AG04450 (cell line): ENCODE measurements at regions not wholly inside any gene's neighbourhood (a gene's known extent, or its start where the extent isn't known, plus 50 kb on each side); places are given as distances from the start of the nearest gene placed in this dataset.
A peak's percentile ranks its signal among the peaks of the same experiment; 100 is the strongest.
"Not testable (repeated sequence)": the region's sequence is repeated elsewhere in the genome, so short reads cannot be mapped to it uniquely, and the experiment has no call there.

Experiments used
- CTCF ChIA-PET: fragments of 300-600, 350-600 bp; formaldehyde crosslinking; extraction: SDS; loops from one replicate; lab custom pipeline; 2022; ENCODE audit warnings: antibody characterized with exemption, inconsistent platforms; lab: Charles Lee
- POLR2A ChIA-PET: fragments of 350-600 bp; formaldehyde crosslinking; extraction: SDS; loops from one replicate; lab custom pipeline; 2021; ENCODE audit warnings: antibody characterized with exemption, inconsistent platforms; lab: Yijun Ruan, JAX
- DNase-seq: peaks from one replicate; pipeline ENCODE4 v3.0.0-alpha.2; 2011; ENCODE audit warnings: low read depth, low spot score
- H3K27ac ChIP-seq: one replicate; pipeline ENCODE4 v1.5.1; 2012; ENCODE audit warnings: low read depth, low read length, control low read depth
- H3K27me3 ChIP-seq: one replicate; pipeline ENCODE4 v1.6.0; 2012; ENCODE audit warnings: low read length; ENCODE audit not compliant: control insufficient read depth, insufficient read depth
- H3K4me3 ChIP-seq: 2 replicates; pipeline ENCODE4 v1.5.1; 2011; ENCODE audit warnings: mild to moderate bottlenecking, low read depth, low read length, control low read depth
- H3K9me3 ChIP-seq: 2 replicates; pipeline ENCODE4 v1.5.1; 2012; ENCODE audit warnings: low read length; ENCODE audit not compliant: control insufficient read depth, insufficient read depth
- TF ChIP-seq, protein P1 (sequence below): IDR thresholded peaks from 2 replicates; pipeline ENCODE4 v1.5.1; 2011; ENCODE audit warnings: low read depth, low read length, control low read depth, inconsistent platforms

DNA sequence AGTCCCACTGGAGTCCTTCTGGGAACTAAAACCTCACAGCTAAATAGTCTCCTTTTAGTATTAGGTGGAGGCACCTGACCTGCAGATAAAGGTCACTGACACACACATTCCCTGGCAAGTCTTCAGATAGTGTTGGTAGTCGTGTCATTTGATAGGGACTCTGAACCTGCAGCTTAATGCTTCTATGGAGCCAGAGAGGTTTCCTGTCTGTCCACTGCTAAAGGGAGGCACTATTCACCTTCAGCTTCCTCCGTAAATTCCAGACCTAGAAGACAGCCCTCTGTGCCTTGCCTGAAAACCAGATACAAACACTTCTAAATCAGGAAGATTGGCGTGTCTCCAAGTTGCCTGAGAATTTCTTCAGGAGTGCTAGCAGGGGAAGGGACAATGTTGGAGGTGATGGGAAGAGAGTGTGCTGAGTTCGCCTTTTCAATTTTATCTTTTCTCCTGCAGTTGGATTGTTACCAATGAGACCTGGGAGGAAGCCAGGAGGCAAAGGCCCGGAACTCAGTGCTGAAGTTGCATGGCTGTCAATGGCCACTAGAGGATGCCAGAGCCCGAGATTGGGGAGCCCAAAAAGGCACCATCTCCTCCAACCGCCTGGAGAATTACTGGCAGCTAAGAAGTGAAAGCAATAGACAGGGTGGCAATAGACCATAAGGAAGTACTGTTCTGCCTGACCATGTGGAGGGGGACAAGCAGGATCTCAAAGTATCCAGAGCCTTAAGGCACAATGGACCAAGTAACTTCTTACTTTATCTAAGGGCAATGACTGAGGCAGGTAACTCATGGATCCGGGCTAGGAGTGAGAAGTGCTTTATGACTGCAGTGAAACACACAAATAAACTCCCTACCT, 81.6 kb upstream of the SCAF11 start:
- no peaks in the 10 kb centered on the region for H3K9me3 ChIP-seq
- ChIA-PET POLR2A (no interaction called here), CTCF (interaction anchor here (0.5 to 2.5 kb wide), 17 partner anchors 9 to 948 kb away, joined by 3 to 10 read pairs (median 3); no protein-coding TSS in a partner anchor)
- no peak overlapping the region for H3K4me3 ChIP-seq
- TF ChIP-seq, protein P1, sequence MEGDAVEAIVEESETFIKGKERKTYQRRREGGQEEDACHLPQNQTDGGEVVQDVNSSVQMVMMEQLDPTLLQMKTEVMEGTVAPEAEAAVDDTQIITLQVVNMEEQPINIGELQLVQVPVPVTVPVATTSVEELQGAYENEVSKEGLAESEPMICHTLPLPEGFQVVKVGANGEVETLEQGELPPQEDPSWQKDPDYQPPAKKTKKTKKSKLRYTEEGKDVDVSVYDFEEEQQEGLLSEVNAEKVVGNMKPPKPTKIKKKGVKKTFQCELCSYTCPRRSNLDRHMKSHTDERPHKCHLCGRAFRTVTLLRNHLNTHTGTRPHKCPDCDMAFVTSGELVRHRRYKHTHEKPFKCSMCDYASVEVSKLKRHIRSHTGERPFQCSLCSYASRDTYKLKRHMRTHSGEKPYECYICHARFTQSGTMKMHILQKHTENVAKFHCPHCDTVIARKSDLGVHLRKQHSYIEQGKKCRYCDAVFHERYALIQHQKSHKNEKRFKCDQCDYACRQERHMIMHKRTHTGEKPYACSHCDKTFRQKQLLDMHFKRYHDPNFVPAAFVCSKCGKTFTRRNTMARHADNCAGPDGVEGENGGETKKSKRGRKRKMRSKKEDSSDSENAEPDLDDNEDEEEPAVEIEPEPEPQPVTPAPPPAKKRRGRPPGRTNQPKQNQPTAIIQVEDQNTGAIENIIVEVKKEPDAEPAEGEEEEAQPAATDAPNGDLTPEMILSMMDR = peak; percentile 100
- H3K27ac ChIP-seq = no peak overlapping the region
- H3K27me3 ChIP-seq = no peaks in the 10 kb centered on the region
- DNase-seq = peak; percentile 30

DNA sequence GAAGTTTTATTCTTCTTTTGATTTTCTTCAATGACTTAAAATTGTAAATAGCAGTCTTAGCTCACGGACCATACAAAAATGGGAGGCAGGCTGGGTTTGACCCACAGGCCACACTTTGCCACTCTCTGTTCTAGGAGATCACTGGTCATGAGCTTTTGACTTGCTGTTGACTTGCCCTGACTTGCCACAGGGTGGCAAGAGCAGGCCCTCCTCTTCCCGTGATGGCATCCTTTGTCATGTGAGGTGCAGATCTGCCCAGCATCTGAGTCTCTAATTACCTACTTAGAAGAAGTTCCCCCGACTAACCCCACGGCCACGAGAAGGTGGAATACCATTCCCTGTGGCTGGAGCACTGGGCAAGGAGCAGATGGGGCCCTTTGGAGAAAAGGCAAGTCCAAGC, 81.0 kb upstream of the SCAF11 start:
- Histone ChIP-seq H3K27me3 (no peaks in the 10 kb centered on the region), H3K4me3 (no peak overlapping the region), H3K9me3 (no peaks in the 10 kb centered on the region), H3K27ac (no peak overlapping the region)
- TF ChIP-seq, protein P1 = no peak
- no peak for DNase-seq
- POLR2A ChIA-PET = no interaction called here
- CTCF ChIA-PET = interaction anchor here (0.5 to 2.5 kb wide), 15 partner anchors 9 to 948 kb away, joined by 3 to 10 read pairs (median 3); no protein-coding TSS in a partner anchor

- TF ChIP-seq, protein P1 = no peak
- Histone ChIP-seq H3K4me3 (no peak overlapping the region), H3K27me3 (peaks cover 2% of the 10 kb centered on the region), H3K9me3 (no peaks in the 10 kb centered on the region), H3K27ac (no peak overlapping the region)
- no peak for DNase-seq
- ChIA-PET CTCF (no interaction called here), POLR2A (no interaction called here)
Measured at GRCh38 chr12:46067094-46067493, 76.7 kb upstream of the SCAF11 start.

DNA sequence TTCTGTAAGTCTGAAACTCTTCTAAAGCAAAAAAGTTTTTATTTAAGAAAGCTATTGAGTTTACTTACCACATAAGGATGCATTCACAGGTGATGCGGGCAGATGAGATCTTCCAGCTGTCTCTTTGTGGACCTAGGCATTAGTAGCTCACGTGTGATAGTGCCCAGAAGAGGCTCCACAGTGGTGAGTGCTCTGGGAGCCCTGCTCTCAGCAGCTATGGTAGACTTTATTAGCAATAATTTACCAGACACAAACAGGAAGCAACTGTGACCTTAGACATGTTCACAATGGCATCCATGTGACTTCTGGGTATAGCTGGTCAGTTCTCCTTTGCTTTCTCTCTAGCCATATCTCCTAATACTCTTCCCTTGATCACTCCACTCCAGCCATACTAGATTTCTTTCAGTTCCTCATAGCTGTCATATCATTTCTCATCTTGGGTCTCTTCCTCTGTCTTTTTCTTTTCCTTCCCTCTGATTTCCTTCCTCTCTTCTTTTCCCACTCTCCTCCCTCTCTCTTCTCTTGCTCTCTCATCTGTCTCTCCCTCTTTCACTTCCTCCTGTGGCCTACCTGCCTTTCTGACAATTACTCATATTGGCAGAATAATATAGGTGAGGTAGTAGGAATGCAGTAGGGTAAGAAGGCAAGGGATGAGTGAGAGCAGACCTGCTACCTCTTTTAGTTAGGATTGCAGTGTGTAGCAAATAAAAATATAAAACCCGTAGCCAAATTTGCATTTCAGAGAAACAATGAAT, 75.2 kb upstream of the SCAF11 start:
- no peak overlapping the region for H3K4me3 ChIP-seq
- H3K27me3 ChIP-seq = peaks cover 2% of the 10 kb centered on the region
- no peaks in the 10 kb centered on the region for H3K9me3 ChIP-seq
- CTCF ChIA-PET = no interaction called here
- POLR2A ChIA-PET = no interaction called here
- DNase-seq = no peak
- TF ChIP-seq, protein P1 = no peak
- H3K27ac ChIP-seq = no peak overlapping the region

GRCh38 chr12:46064548-46064947, 74.2 kb upstream of the SCAF11 start:
- no peak overlapping the region for H3K4me3 ChIP-seq
- no peak overlapping the region for H3K27ac ChIP-seq
- ChIA-PET CTCF (interaction anchor here (0.6 kb wide), 1 partner anchor 61 kb away, joined by 6 read pairs; no protein-coding TSS in a partner anchor), POLR2A (no interaction called here)
- TF ChIP-seq, protein P1 = no peak
- no peak for DNase-seq
- H3K27me3 ChIP-seq = peaks cover 2% of the 10 kb centered on the region
- no peaks in the 10 kb centered on the region for H3K9me3 ChIP-seq

GRCh38 chr12:46058697-46059096, 68.3 kb upstream of the SCAF11 start:
- CTCF ChIA-PET = interaction anchor here (1.2 kb wide), 1 partner anchor 13 kb away, joined by 7 read pairs; no protein-coding TSS in a partner anchor
- H3K4me3 ChIP-seq, H3K27me3 ChIP-seq, POLR2A ChIA-PET, H3K9me3 ChIP-seq, H3K27ac ChIP-seq, DNase-seq: not testable (repeated sequence)
